Neural cell (in vitro differentiated cells): ENCODE measurements at regions not wholly inside any gene's neighbourhood (a gene's known extent, or its start where the extent isn't known, plus 50 kb on each side); places are given as distances from the start of the nearest gene placed in this dataset.

ENCODE experiments used
- POLR2AphosphoS5 ChIP-seq: IDR thresholded peaks from 2 replicates; pipeline ENCODE4 v1.6.1; 2012
- TF ChIP-seq, protein P1 (sequence below): fragments of 450-650 bp; IDR thresholded peaks from 2 replicates; pipeline ENCODE4 v1.5.1; 2014; ENCODE audit warnings: antibody characterized with exemption, mild to moderate bottlenecking, moderate library complexity; ENCODE audit not compliant: poor library complexity, severe bottlenecking
- TF ChIP-seq, protein P2 (sequence below): IDR thresholded peaks from 2 replicates; pipeline ENCODE4 v1.6.1; 2012; ENCODE audit warnings: borderline replicate concordance

DNA sequence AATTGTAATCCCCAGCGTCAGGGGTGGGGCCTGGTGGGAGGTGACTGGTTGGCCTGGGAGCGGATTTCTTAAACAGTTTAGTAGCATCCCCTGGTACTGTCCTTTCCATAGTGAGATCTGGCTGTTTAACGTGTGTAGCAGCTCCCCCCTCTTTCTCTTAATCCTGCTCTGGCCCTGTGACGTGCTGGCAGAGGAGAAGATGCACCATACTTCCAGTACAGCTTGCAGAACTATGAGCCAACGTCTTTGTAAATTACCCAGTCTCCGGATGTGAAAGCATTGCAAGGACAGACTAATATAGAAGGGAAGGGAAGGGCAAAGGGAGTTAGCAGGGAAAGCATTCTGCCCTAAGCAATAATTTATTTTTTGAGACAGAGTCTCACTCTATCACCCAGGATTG, 83.9 kb downstream of the RMI2 start:
- TF ChIP-seq, protein P1, sequence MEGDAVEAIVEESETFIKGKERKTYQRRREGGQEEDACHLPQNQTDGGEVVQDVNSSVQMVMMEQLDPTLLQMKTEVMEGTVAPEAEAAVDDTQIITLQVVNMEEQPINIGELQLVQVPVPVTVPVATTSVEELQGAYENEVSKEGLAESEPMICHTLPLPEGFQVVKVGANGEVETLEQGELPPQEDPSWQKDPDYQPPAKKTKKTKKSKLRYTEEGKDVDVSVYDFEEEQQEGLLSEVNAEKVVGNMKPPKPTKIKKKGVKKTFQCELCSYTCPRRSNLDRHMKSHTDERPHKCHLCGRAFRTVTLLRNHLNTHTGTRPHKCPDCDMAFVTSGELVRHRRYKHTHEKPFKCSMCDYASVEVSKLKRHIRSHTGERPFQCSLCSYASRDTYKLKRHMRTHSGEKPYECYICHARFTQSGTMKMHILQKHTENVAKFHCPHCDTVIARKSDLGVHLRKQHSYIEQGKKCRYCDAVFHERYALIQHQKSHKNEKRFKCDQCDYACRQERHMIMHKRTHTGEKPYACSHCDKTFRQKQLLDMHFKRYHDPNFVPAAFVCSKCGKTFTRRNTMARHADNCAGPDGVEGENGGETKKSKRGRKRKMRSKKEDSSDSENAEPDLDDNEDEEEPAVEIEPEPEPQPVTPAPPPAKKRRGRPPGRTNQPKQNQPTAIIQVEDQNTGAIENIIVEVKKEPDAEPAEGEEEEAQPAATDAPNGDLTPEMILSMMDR = no peak
- TF ChIP-seq, protein P2, sequence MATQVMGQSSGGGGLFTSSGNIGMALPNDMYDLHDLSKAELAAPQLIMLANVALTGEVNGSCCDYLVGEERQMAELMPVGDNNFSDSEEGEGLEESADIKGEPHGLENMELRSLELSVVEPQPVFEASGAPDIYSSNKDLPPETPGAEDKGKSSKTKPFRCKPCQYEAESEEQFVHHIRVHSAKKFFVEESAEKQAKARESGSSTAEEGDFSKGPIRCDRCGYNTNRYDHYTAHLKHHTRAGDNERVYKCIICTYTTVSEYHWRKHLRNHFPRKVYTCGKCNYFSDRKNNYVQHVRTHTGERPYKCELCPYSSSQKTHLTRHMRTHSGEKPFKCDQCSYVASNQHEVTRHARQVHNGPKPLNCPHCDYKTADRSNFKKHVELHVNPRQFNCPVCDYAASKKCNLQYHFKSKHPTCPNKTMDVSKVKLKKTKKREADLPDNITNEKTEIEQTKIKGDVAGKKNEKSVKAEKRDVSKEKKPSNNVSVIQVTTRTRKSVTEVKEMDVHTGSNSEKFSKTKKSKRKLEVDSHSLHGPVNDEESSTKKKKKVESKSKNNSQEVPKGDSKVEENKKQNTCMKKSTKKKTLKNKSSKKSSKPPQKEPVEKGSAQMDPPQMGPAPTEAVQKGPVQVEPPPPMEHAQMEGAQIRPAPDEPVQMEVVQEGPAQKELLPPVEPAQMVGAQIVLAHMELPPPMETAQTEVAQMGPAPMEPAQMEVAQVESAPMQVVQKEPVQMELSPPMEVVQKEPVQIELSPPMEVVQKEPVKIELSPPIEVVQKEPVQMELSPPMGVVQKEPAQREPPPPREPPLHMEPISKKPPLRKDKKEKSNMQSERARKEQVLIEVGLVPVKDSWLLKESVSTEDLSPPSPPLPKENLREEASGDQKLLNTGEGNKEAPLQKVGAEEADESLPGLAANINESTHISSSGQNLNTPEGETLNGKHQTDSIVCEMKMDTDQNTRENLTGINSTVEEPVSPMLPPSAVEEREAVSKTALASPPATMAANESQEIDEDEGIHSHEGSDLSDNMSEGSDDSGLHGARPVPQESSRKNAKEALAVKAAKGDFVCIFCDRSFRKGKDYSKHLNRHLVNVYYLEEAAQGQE = no peak
- TF ChIP-seq POLR2AphosphoS5 = no peak
